HEK293 (cell line): ENCODE measurements at regions not wholly inside any gene's neighbourhood (a gene's known extent, or its start where the extent isn't known, plus 50 kb on each side); places are given as distances from the start of the nearest gene placed in this dataset.

Experiments used
- CTCF ChIP-seq: fragments of 450-650 bp; formaldehyde crosslinking; IDR thresholded peaks from 2 replicates; pipeline ENCODE4 v1.5.1; 2016; ENCODE audit warnings: missing biosample characterization, missing genetic modification characterization
- MZF1 ChIP-seq: fragments of 450-650 bp; formaldehyde crosslinking; IDR thresholded peaks from 2 replicates; pipeline ENCODE4 v1.5.1; 2017; ENCODE audit warnings: missing biosample characterization, missing genetic modification characterization, borderline replicate concordance
- ZBTB20 ChIP-seq: fragments of 450-650 bp; formaldehyde crosslinking; IDR thresholded peaks from 2 replicates; pipeline ENCODE4 v1.5.1; 2016; ENCODE audit warnings: missing biosample characterization, missing genetic modification characterization
- ZNF10 ChIP-seq: fragments of 450-650 bp; formaldehyde crosslinking; IDR thresholded peaks from 2 replicates; pipeline ENCODE4 v1.5.1; 2017; ENCODE audit warnings: missing biosample characterization, missing genetic modification characterization
- ZNF138 ChIP-seq: fragments of 450-650 bp; formaldehyde crosslinking; IDR thresholded peaks from 2 replicates; pipeline ENCODE4 v1.5.1; 2016; ENCODE audit warnings: missing biosample characterization, missing genetic modification characterization, borderline replicate concordance
- ZNF18 ChIP-seq: fragments of 450-650 bp; formaldehyde crosslinking; IDR thresholded peaks from 2 replicates; pipeline ENCODE4 v1.5.1; 2016; ENCODE audit warnings: missing biosample characterization, missing genetic modification characterization
- ZNF501 ChIP-seq: fragments of 450-650 bp; formaldehyde crosslinking; IDR thresholded peaks from 2 replicates; pipeline ENCODE4 v1.5.1; 2016; ENCODE audit warnings: missing biosample characterization, missing genetic modification characterization
- ZNF530 ChIP-seq: fragments of 450-650 bp; formaldehyde crosslinking; IDR thresholded peaks from 2 replicates; pipeline ENCODE4 v1.5.1; 2016; ENCODE audit warnings: low read depth, missing biosample characterization, missing genetic modification characterization
- ZNF623 ChIP-seq: fragments of 450-650 bp; formaldehyde crosslinking; IDR thresholded peaks from 2 replicates; pipeline ENCODE4 v1.5.1; 2016; ENCODE audit warnings: missing biosample characterization, missing genetic modification characterization
- ZNF776 ChIP-seq: fragments of 450-650 bp; formaldehyde crosslinking; IDR thresholded peaks from 2 replicates; pipeline ENCODE4 v1.5.0; 2017; ENCODE audit warnings: missing biosample characterization, missing genetic modification characterization, borderline replicate concordance
- ZSCAN18 ChIP-seq: fragments of 450-650 bp; formaldehyde crosslinking; IDR thresholded peaks from 2 replicates; pipeline ENCODE4 v1.5.1; 2016; ENCODE audit warnings: missing biosample characterization, missing genetic modification characterization

GRCh38 chr14:71212683-71213107 is 305.4 kb downstream of the PCNX1 start:
- TF ChIP-seq CTCF (tag by site-specific recombination) (no peak), ZNF10 (tag by site-specific recombination) (no peak), ZNF501 (tag by site-specific recombination) (no peak), ZNF138 (tag by site-specific recombination) (no peak), ZSCAN18 (no peak), ZNF18 (no peak), ZNF776 (tag by site-specific recombination) (no peak), ZNF530 (tag by site-specific recombination) (no peak), MZF1 (tag by site-specific recombination) (no peak), ZBTB20 (no peak), ZNF623 (no peak)
